ENCODE measurements at regions not wholly inside any gene's neighbourhood (a gene's known extent, or its start where the extent isn't known, plus 50 kb on each side); places are given as distances from the start of the nearest gene placed in this dataset.

GRCh38 chr14:40119321-40119720 lies 687.1 kb upstream of the FBXO33 start:
- ChIA-PET CTCF (no interaction called here), POLR2A (no interaction called here)
- DNase-seq (ENCODE audit: extremely low spot score) = no peak
- TF ChIP-seq, protein P1, sequence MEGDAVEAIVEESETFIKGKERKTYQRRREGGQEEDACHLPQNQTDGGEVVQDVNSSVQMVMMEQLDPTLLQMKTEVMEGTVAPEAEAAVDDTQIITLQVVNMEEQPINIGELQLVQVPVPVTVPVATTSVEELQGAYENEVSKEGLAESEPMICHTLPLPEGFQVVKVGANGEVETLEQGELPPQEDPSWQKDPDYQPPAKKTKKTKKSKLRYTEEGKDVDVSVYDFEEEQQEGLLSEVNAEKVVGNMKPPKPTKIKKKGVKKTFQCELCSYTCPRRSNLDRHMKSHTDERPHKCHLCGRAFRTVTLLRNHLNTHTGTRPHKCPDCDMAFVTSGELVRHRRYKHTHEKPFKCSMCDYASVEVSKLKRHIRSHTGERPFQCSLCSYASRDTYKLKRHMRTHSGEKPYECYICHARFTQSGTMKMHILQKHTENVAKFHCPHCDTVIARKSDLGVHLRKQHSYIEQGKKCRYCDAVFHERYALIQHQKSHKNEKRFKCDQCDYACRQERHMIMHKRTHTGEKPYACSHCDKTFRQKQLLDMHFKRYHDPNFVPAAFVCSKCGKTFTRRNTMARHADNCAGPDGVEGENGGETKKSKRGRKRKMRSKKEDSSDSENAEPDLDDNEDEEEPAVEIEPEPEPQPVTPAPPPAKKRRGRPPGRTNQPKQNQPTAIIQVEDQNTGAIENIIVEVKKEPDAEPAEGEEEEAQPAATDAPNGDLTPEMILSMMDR (IDR thresholded peaks at IDR 0.05; ENCODE audit: control extremely low read depth, extremely low read depth, low read depth, missing control alignments) = no peak

DNA sequence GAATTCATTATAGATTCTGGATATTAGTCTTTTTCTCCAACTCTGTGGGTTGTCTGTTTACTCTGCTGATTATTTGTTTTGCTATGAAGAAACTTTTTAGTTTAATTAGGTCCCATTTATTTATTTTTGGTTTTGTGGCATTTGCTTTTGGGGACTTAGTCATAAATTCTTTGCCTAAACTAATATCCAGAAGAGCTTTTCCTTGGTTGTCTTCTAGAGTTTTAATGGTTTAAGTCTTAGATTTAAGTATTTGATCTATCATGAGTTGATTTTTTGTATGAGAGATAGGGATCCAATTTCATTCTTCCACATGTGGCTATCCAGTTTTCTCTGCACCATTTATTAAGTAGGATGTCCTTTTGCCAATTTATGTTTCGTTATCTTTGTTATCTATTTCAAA lies 683.4 kb upstream of the FBXO33 start:
- TF ChIP-seq, protein P1 (IDR thresholded peaks at IDR 0.05; ENCODE audit: control extremely low read depth, extremely low read depth, low read depth, missing control alignments) = no peak
- POLR2A ChIA-PET = no interaction called here
- DNase-seq (ENCODE audit: extremely low spot score) = no peak
- CTCF ChIA-PET = no interaction called here

GRCh38 chr14:40113671-40114070 lies 681.4 kb upstream of the FBXO33 start:
- TF ChIP-seq, protein P1 (IDR thresholded peaks at IDR 0.05; ENCODE audit: control extremely low read depth, extremely low read depth, low read depth, missing control alignments) = no peak
- no peak for DNase-seq (ENCODE audit: extremely low spot score)
- ChIA-PET CTCF (no interaction called here), POLR2A (no interaction called here)

DNA sequence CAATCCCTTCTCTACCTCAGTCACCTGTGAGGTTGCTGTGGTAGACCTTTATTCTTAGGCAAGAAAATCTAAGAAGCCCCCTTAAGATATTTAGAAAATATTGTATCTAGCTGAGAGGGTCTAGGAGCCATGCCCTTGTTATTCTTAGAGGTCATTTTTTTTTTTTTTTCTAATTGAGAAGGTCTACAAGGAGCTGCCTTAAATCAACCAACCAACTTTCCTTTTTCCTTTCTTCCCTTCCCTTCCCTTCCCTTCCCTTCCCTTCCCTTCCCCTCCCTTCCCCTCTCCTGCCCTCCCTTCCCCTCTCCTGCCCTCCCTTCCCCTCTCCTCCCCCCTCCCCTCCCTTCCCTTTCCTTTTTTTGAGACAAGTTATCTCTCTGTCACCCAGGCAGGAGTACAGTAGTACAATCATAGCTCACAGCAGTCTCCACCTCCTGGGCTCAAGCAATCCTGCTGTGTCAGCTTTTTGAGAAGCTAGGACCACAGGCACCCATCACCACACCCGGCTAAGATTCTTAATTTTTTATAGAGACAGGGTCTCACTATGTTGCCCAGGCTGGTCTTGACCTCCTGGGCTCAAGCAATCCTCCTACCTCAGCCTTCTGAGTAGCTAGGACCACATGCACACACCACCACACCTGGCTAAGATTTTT lies 668.4 kb upstream of the FBXO33 start:
- ChIA-PET POLR2A (interaction anchor here (0.7 kb wide), 1 partner anchor 71 kb away, joined by 5 read pairs; no protein-coding TSS in a partner anchor), CTCF (no interaction called here)
- TF ChIP-seq, protein P1 (IDR thresholded peaks at IDR 0.05; ENCODE audit: control extremely low read depth, extremely low read depth, low read depth, missing control alignments) = no peak

GRCh38 chr14:40099316-40099715 lies 667.1 kb upstream of the FBXO33 start:
- ChIA-PET POLR2A (no interaction called here), CTCF (no interaction called here)
- TF ChIP-seq, protein P1 (IDR thresholded peaks at IDR 0.05; ENCODE audit: control extremely low read depth, extremely low read depth, low read depth, missing control alignments) = no peak
- DNase-seq (ENCODE audit: extremely low spot score) = no peak

More for the DNA sequence above, 668.4 kb upstream of the FBXO33 start:
- no peak for DNase-seq (ENCODE audit: extremely low spot score)

DNA sequence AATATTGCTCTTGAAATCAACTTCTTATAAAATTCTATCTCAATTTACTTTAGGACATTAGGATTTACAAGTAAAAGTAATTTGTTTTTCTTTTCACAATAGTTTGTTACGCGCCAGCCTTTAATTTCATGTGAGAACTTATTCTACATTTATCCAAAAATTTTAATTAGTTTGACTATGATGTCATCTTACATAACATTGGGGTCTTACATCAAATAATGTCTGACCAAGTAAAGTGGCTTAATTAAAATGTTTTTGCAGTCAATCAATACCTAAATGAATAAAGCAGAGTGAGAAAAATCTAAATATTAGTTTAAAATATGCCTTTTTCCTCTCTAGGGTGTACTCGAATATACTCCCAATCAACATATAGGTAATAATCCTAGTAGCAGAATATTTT lies 666.2 kb upstream of the FBXO33 start:
- POLR2A ChIA-PET = no interaction called here
- DNase-seq (ENCODE audit: extremely low spot score) = no peak
- CTCF ChIA-PET = no interaction called here
- TF ChIP-seq, protein P1 (IDR thresholded peaks at IDR 0.05; ENCODE audit: control extremely low read depth, extremely low read depth, low read depth, missing control alignments) = no peak
